Heart left ventricle (tissue), 16 donors: ENCODE measurements at regions not wholly inside any gene's neighbourhood (a gene's known extent, or its start where the extent isn't known, plus 50 kb on each side); places are given as distances from the start of the nearest gene placed in this dataset.

Experiments used
- ATAC-seq, 4 donors: fragments of 200-7000 bp; cut with Tn5 transposase; one replicate each; pipeline ENCODE4 v1.9.1; 2020 to 2022; ENCODE audit warnings: moderate library complexity in 4 of 4, mild to moderate bottlenecking in 3 of 4, moderate number of reproducible peaks in 1 of 4
- DNase-seq, 5 donors: peaks; one replicate each; pipeline ENCODE4 v3.0.0-alpha.2; 2020
- H3K27ac ChIP-seq, 12 donors: fragments of 200-600 bp; sonication (generic) in 4 of 12; one replicate each; pipeline versions ENCODE4 v1.5.0 to v1.8.0; 2016 to 2022; ENCODE audit warnings: mild to moderate bottlenecking in 2 of 12
- H3K27me3 ChIP-seq, 9 donors: fragments of 200-600 bp; sonication (generic) in 2 of 9; one replicate each; pipeline versions ENCODE4 v1.5.1 to v1.8.0; 2016 to 2022; ENCODE audit warnings: mild to moderate bottlenecking in 3 of 9
- H3K36me3 ChIP-seq, 9 donors: fragments of 200-600 bp; sonication (generic) in 2 of 9; one replicate each; pipeline versions ENCODE4 v1.5.0 to v1.8.0; 2018 to 2022; ENCODE audit warnings: mild to moderate bottlenecking in 2 of 9
- H3K4me1 ChIP-seq, 12 donors: fragments of 200-600 bp; sonication (generic) in 4 of 12; one replicate each; pipeline versions ENCODE4 v1.5.0 to v1.8.0; 2016 to 2022; ENCODE audit warnings: mild to moderate bottlenecking in 3 of 12
- H3K4me3 ChIP-seq, 12 donors: fragments of 200-600 bp; sonication (generic) in 4 of 12; one replicate each; pipeline versions ENCODE4 v1.5.0 to v1.8.0; 2017 to 2022; ENCODE audit warnings: mild to moderate bottlenecking in 9 of 12, moderate library complexity in 4 of 12
- H3K9me3 ChIP-seq, 12 donors: fragments of 200-600 bp; sonication (generic) in 4 of 12; one replicate each; pipeline versions ENCODE4 v1.5.0 to v1.8.0; 2016 to 2022; ENCODE audit warnings: mild to moderate bottlenecking in 1 of 12
- POLR2A ChIP-seq, 2 donors: fragments of 450-650 bp; IDR thresholded peaks; one replicate each; pipeline ENCODE4 v1.6.1; 2017; ENCODE audit warnings: antibody characterized with exemption in 2 of 2, mild to moderate bottlenecking in 2 of 2, moderate library complexity in 2 of 2
- WGBS, 4 donors: extraction: QIAGEN DNeasy Blood & Tissue Kit in 2 of 4; methylation state at CpG; one replicate each; pipeline versions ENCODE4 v1.1.5 to v1.1.7; 2013 to 2018; 5-methylcytosine and 5-hydroxymethylcytosine counted together
- intact Hi-C, 10 donors: fragments of 100-400 bp; cut with DNase I; formaldehyde crosslinking; loops; one replicate each; pipeline versions ENCODE4 v1.11.1 to v1.14.2; 2022
- TF ChIP-seq, protein P1 (sequence below), 12 donors: fragments of 200-600 bp; sonication (generic) in 4 of 12; IDR thresholded peaks; one replicate each; pipeline versions ENCODE4 v1.5.0 to v1.8.0; 2018 to 2022; ENCODE audit warnings: antibody characterized with exemption in 12 of 12, mild to moderate bottlenecking in 5 of 12
- donor health status: ischemic (EF 13 %, LVEDD 7.1; RV severe dilation, severe dysfunction).
- donor health status: healthy with polysubstance abuse.
- donor health status: DM: no; HTN: yes; CAD: no.
- donor health status: DM: no; HTN: no; CAD: no.
- donor health status: ischemic (EF 25% LVEDD 6.9; RV normal size, moderate dysfunction).
- donor health status: ischemic (EF 25% LVEDD 5.7; RV mildly dilated, moderate dysfunction).
- donor health status: healthy.
- donor health status: DM: yes; HTN: yes; CAD: no.
- donor health status: ischemic (EF 35%, LVEDD 5.7; RV mildly dilated, moderate dysfunction).
- donor health status: nonischemic (EF 11% LVEDD 7.7; RV severe dilation, severe dysfunction).
- donor health status: DM: yes; HTN: yes; CAD: no.
- donor health status: PGD.
- donor health status: ischemic (EF 29% LVEDD 5.4; RV normal size, mild dysfunction).
- donor health status: nonischemic (EF 23%, LVEDD 6.1; RV moderate dilation, normal function).

DNA sequence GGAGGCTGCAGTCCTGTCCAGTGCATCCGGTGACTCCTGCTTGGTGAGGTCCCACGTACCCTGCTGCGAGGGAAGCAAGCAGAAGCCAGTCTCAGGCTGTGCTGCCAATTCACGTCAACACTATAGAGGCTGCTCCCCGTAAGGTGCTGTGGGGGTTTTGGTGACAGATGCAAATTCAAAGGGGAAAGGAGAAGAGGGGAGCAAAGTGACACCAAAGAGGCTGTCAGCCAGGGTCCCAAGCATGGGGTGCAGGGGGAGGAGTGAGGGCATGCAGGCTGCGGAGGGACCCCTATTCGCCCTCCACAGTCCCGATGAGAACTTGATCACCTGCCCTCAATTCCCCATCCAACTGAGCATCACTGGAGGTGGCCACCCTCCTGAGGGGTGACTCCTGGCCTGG lies 179.4 kb upstream of the HS6ST1 start:
- DNase-seq (peak in 1 of 5 donors; percentile 16), ATAC-seq (no peak)
- Histone ChIP-seq H3K4me1 (peaks cover 0 to 48% (median 8%) of the 10 kb centered on the region in 12 donors), H3K27me3 (peaks cover 0 to 4% (median 0%) of the 10 kb centered on the region in 9 donors), H3K27ac (no peak overlapping the region), H3K4me3 (no peak overlapping the region), H3K36me3 (no peaks in the 10 kb centered on the region), H3K9me3 (peaks cover 0 to under 1% (median 0%) of the 10 kb centered on the region in 12 donors)
- no peak for TF ChIP-seq POLR2A (IDR thresholded peaks at IDR 0.05)
- TF ChIP-seq, protein P1, sequence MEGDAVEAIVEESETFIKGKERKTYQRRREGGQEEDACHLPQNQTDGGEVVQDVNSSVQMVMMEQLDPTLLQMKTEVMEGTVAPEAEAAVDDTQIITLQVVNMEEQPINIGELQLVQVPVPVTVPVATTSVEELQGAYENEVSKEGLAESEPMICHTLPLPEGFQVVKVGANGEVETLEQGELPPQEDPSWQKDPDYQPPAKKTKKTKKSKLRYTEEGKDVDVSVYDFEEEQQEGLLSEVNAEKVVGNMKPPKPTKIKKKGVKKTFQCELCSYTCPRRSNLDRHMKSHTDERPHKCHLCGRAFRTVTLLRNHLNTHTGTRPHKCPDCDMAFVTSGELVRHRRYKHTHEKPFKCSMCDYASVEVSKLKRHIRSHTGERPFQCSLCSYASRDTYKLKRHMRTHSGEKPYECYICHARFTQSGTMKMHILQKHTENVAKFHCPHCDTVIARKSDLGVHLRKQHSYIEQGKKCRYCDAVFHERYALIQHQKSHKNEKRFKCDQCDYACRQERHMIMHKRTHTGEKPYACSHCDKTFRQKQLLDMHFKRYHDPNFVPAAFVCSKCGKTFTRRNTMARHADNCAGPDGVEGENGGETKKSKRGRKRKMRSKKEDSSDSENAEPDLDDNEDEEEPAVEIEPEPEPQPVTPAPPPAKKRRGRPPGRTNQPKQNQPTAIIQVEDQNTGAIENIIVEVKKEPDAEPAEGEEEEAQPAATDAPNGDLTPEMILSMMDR (IDR thresholded peaks at IDR 0.05), result no peak
- intact Hi-C loops, result loop anchor here in 1 of 10 donors (10.0 kb wide), 1 partner anchor 173 kb away; no protein-coding TSS in a partner anchor
- WGBS, 4 donors, result 83 to 94% (median 92%) methylated on average over 8 of the region's 8 CpGs

DNA sequence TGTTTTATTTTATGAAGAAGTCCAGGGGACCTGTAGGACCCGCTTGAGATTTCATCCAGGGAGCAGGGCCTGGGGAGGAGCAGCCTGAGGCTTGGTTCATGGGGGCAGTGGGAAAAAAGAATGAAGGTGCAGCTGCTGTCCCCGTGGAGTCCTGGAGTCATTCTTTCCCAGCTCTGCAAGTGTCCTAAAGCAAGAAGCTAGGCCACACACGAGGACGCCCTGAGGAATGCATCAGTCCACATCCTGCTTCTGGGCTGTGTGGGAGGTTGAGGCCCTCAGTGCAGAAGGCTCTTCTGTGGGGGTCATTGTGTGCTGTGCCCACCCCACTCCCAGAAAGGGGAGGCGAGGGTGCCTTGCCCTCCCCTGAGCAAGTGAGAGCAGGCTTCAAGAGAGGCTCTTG lies 179.9 kb upstream of the HS6ST1 start:
- DNase-seq (peak in 2 of 5 donors; percentile 5 to 42), ATAC-seq (no peak)
- Histone ChIP-seq H3K27ac (no peak overlapping the region), H3K9me3 (no peaks in the 10 kb centered on the region), H3K4me1 (peaks cover 0 to 49% (median 10%) of the 10 kb centered on the region in 12 donors), H3K4me3 (no peak overlapping the region), H3K36me3 (no peaks in the 10 kb centered on the region), H3K27me3 (peaks cover 0 to 4% (median 0%) of the 10 kb centered on the region in 9 donors)
- TF ChIP-seq, protein P1 (IDR thresholded peaks at IDR 0.05), result no peak
- no peak for TF ChIP-seq POLR2A (IDR thresholded peaks at IDR 0.05)
- WGBS, 4 donors, result 78 to 86% (median 80%) methylated on average over 4 to 5 of the region's 5 CpGs
- intact Hi-C loops, result loop anchor here in 1 of 10 donors (10.0 kb wide), 1 partner anchor 174 kb away; no protein-coding TSS in a partner anchor

DNA sequence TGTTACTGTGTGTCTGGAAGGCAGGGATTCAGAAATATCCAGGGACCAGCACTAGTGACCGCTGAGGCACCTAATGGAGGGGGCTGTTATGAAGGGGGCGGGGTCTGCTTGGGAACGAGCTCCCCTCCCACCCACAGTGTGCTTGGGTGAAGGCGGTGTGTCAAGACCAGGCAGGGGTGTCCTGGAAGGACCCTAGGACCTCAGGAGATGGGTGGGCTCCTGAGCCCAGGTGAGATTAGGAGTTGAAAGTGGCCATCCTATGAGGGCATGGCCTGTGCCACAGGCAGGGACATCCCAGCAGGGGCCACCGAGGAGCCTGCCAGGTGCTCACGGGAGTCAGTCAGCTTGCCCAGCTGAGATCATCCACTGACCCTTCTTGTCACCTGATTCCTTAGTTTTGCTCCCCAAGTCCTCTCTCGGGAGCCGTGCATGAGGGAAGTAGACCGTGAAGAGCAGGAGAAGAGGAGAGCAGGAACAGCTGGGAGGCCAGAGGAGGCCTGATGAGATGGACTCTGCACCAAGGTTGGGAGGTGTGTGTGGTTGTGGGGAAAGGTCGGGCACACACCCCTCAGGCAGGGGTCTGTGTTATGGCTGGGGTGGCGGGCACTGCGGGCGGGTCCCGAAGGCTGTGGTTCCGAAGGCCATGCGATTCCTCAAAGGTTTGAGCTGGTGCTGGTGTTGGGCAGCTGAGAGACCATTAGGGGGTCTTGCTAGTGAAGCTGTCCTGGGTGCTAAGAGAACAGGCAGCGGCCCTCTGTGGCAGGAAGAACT lies 180.9 kb upstream of the HS6ST1 start:
- intact Hi-C loops, result loop anchor here in 3 of 10 donors (5.0 to 10.0 kb wide), 2 partner anchors 32 to 175 kb away; no protein-coding TSS in a partner anchor
- peak in 2 of 5 donors; percentile 6 to 29 for DNase-seq
- peaks cover 0 to 49% (median 11%) of the 10 kb centered on the region in 12 donors for H3K4me1 ChIP-seq

More for the DNA sequence above, 180.9 kb upstream of the HS6ST1 start:
- WGBS, 4 donors, result 90 to 93% (median 92%) methylated on average over 16 to 17 of the region's 17 CpGs
- TF ChIP-seq, protein P1 (IDR thresholded peaks at IDR 0.05), result no peak
- TF ChIP-seq POLR2A (IDR thresholded peaks at IDR 0.05), result no peak
- H3K27me3 ChIP-seq, result no peaks in the 10 kb centered on the region
- H3K9me3 ChIP-seq, result no peaks in the 10 kb centered on the region
- no peak for ATAC-seq
- H3K27ac ChIP-seq, result no peak overlapping the region
- H3K36me3 ChIP-seq, result no peaks in the 10 kb centered on the region
- no peak overlapping the region for H3K4me3 ChIP-seq
